Ishikawa (cell line): ENCODE measurements at regions not wholly inside any gene's neighbourhood (a gene's known extent, or its start where the extent isn't known, plus 50 kb on each side); places are given as distances from the start of the nearest gene placed in this dataset.

Experiments used
- CEBPB ChIP-seq: IDR thresholded peaks from 2 replicates; pipeline ENCODE4 v1.6.1; 2012
- CREB1 ChIP-seq: IDR thresholded peaks from 2 replicates; pipeline ENCODE4 v1.6.1; 2012; ENCODE audit warnings: low read depth
- EGR1 ChIP-seq: IDR thresholded peaks from 2 replicates; pipeline ENCODE4 v1.6.1; 2012
- EP300 ChIP-seq: IDR thresholded peaks from 2 replicates; pipeline ENCODE4 v1.6.1; 2012; ENCODE audit warnings: borderline replicate concordance
- FOXM1 ChIP-seq: IDR thresholded peaks from 2 replicates; pipeline ENCODE4 v1.6.1; 2012; ENCODE audit warnings: low read depth, borderline replicate concordance
- MAX ChIP-seq: IDR thresholded peaks from 2 replicates; pipeline ENCODE4 v1.6.1; 2012
- NFIC ChIP-seq: IDR thresholded peaks from 2 replicates; pipeline ENCODE4 v1.6.1; 2012
- RAD21 ChIP-seq: IDR thresholded peaks from 2 replicates; pipeline ENCODE4 v1.6.1; 2012; ENCODE audit warnings: low read depth
- TAF1 ChIP-seq: IDR thresholded peaks from 2 replicates; pipeline ENCODE4 v1.6.1; 2012; ENCODE audit warnings: low read depth, mild to moderate bottlenecking
- TCF12 ChIP-seq: IDR thresholded peaks from 2 replicates; pipeline ENCODE4 v1.6.1; 2012; ENCODE audit warnings: low read depth
- TEAD4 ChIP-seq: IDR thresholded peaks from 2 replicates; pipeline ENCODE4 v1.6.1; 2012
- USF1 ChIP-seq: IDR thresholded peaks from 2 replicates; pipeline ENCODE4 v1.6.1; 2012
- YY1 ChIP-seq: IDR thresholded peaks from 2 replicates; pipeline ENCODE4 v1.6.1; 2012; ENCODE audit warnings: low read depth
- ZBTB7A ChIP-seq: IDR thresholded peaks from 2 replicates; pipeline ENCODE4 v1.6.1; 2012; ENCODE audit warnings: low read depth
- TF ChIP-seq, protein P1 (sequence below): IDR thresholded peaks from 2 replicates; pipeline ENCODE4 v1.6.1; 2012; ENCODE audit warnings: low read depth, mild to moderate bottlenecking

DNA sequence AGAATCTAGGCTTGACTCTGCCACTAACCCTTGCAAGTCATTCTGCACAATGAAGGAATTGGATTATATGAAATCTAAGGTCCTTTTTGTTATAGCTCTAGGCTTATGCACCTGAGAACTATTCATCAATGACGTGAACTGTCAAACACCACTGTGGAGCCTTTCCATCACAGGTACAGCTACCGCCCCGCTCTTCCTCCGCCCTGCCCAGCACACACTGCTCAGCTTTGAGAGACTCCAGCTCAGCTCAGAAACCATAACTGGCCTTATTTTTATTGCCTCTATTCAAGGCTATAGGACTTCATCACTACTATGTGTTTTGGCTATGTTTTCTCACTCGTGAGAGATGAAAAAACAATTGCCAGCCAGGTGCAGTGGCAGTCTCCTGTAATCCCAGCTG is 88.2 kb upstream of the RPL34 start:
- no peak for TF ChIP-seq USF1
- TF ChIP-seq NFIC: no peak
- TF ChIP-seq, protein P1, sequence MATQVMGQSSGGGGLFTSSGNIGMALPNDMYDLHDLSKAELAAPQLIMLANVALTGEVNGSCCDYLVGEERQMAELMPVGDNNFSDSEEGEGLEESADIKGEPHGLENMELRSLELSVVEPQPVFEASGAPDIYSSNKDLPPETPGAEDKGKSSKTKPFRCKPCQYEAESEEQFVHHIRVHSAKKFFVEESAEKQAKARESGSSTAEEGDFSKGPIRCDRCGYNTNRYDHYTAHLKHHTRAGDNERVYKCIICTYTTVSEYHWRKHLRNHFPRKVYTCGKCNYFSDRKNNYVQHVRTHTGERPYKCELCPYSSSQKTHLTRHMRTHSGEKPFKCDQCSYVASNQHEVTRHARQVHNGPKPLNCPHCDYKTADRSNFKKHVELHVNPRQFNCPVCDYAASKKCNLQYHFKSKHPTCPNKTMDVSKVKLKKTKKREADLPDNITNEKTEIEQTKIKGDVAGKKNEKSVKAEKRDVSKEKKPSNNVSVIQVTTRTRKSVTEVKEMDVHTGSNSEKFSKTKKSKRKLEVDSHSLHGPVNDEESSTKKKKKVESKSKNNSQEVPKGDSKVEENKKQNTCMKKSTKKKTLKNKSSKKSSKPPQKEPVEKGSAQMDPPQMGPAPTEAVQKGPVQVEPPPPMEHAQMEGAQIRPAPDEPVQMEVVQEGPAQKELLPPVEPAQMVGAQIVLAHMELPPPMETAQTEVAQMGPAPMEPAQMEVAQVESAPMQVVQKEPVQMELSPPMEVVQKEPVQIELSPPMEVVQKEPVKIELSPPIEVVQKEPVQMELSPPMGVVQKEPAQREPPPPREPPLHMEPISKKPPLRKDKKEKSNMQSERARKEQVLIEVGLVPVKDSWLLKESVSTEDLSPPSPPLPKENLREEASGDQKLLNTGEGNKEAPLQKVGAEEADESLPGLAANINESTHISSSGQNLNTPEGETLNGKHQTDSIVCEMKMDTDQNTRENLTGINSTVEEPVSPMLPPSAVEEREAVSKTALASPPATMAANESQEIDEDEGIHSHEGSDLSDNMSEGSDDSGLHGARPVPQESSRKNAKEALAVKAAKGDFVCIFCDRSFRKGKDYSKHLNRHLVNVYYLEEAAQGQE: no peak
- TF ChIP-seq RAD21: no peak
- TF ChIP-seq EGR1: no peak
- TF ChIP-seq CEBPB: no peak
- TF ChIP-seq TEAD4: no peak
- TF ChIP-seq FOXM1: no peak
- no peak for TF ChIP-seq CREB1

GRCh38 chr4:108531461-108531860 is 88.9 kb upstream of the RPL34 start:
- TF ChIP-seq EP300: no peak
- no peak for TF ChIP-seq CREB1
- TF ChIP-seq, protein P1: no peak
- TF ChIP-seq ZBTB7A: no peak
- TF ChIP-seq USF1: no peak
- no peak for TF ChIP-seq TEAD4
- TF ChIP-seq YY1: no peak
- TF ChIP-seq NFIC: no peak
- no peak for TF ChIP-seq RAD21
- no peak for TF ChIP-seq FOXM1
- no peak for TF ChIP-seq EGR1
- TF ChIP-seq TAF1: no peak

DNA sequence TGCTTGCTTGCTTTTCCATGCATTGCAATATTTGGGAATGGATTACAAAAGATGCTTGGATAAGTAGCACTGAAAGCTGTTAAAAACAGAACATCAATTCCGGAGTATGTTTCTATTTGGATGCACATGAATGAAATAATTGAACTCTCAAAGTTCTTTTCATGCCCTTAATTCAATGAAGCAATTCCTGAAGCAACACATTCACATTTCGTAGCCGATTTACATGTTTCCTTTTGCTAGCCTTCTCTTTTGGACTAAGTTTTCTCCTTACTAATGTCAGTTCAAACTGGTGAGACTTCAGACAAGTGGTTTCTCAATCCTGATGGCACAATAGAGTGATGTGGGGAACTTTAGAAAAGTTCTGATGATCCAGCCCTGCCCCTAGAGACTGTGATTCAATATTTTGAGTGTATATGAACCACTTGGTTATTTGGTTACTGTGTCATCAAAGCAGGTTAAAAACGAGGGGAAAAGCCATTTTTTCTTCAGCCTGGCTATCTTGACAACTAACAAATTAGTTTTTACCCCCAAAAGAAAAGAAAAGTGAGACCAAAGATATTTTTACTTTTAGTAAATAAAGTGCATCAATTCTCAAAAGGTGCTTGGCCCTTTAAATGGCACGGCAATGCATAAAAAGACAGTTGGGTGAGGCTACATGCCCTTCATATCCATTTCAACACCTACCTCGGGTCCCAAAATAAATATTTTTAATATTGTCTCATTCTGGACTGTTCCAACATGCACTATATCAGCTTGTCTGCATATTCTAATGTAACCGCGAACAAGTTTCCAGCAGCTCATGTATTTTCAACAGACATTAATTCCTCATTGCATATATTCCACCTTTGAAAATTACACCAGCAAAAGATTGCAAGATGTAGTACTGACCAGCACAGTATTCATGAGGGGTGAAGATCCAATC is 90.1 kb upstream of the RPL34 start:
- TF ChIP-seq EP300 (no peak), MAX (no peak), EGR1 (no peak), YY1 (no peak), CREB1 (no peak), TAF1 (no peak)

GRCh38 chr4:108529102-108529501 is 91.3 kb upstream of the RPL34 start:
- TF ChIP-seq FOXM1 (no peak), EP300 (no peak), MAX (no peak), TCF12 (no peak), ZBTB7A (no peak), TAF1 (no peak), NFIC (no peak), TEAD4 (no peak), CREB1 (no peak), CEBPB (no peak), YY1 (no peak), RAD21 (no peak), EGR1 (no peak), USF1 (no peak)
- TF ChIP-seq, protein P1: no peak
